Sciatic nerve (tissue), 2 donors: ENCODE measurements at regions not wholly inside any gene's neighbourhood (a gene's known extent, or its start where the extent isn't known, plus 50 kb on each side); places are given as distances from the start of the nearest gene placed in this dataset.

ENCODE experiments used
- ATAC-seq: fragments of 200-7000 bp; cut with Tn5 transposase; one replicate; pipeline ENCODE4 v1.9.1; 2020; ENCODE audit warnings: mild to moderate bottlenecking, moderate library complexity
- DNase-seq: peaks from one replicate; pipeline ENCODE4 v3.0.0-alpha.2; 2020; ENCODE audit warnings: low spot score
- intact Hi-C: fragments of 100-400 bp; cut with DNase I; formaldehyde crosslinking; loops from one replicate; pipeline ENCODE4 v1.14.2; 2022
- donor health status: DM: no; HTN: no; CAD: no.
- donor health status: DM: no; HTN: no; CAD: no.

DNA sequence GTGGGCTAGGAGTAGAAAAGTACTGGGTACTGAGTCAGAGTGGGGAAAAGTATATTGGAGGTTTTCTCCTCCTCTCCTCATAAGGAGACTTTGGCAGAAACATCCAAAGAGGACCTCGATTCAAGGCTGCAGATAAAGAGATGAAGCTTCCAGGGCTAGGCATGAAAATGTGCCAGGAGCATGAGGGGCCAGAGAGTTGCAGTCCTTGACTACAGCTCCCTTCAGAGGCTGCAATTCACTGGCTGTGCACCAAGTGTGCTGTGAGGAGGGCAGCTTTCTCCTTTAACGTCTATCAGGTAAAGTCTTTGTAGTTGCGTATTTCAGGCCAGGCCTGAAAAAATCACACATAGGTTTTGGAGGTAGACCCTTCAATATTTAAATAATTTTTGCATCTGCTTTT lies 174.9 kb upstream of the VEGFC start:
- intact Hi-C loops: no loop called here
- ATAC-seq (no peak), DNase-seq (no peak)

DNA sequence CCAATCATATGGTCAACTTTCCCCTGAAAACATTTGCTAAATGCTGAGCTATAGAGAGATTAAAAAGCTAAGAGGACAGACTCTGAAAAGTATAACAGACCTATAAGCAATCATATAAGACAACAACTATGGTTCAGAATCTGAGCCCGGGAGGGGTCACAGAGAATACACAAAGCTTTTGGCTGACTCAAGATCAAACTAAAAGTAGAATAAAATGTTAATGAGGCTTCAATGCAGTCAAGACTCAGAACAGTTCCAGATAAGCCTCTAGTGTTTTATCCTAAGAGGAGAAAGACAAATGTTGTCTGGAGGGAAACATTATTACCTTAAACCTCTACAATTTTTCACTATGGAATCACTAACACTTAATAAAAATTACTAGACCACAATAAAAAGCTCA lies 175.4 kb upstream of the VEGFC start:
- ATAC-seq: no peak
- intact Hi-C loops: no loop called here
- DNase-seq: no peak

DNA sequence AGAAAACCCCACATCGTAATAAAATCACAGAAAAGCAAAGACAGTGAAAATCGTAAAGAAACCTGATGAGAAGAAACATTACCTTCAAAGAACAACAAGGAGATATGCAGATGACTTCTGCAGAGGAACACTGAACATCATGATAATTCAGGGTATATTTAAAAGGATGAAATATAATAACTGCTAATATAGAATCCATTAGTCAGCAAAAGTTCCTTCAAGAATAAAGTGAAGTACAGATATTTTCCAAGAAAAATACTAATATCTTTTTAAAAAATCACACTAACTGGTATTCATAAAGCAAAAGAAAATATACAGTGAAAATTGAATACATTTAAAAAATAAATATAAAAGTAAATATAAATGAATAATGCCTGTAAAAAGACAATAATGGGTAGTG lies 176.3 kb upstream of the VEGFC start:
- intact Hi-C loops: no loop called here
- ATAC-seq: no peak
- DNase-seq: no peak

DNA sequence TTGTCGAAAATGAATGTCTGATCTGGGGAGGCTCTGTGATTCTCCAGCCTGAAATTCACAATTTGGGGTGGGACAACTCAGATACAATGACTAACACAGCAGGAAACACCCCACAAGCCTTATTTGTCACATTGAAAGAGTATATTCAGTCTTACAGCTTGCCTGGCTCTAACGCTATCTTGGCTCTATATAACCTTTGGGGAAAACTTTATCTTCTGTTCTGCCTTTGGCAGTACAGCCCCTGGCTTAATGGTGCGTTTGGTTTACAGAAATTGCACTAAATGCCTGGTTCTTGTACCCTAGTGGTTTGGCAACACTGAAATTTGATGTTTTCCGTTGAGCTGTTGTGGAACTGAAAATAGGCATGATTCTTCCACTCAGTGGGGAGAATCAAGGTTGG lies 178.1 kb upstream of the VEGFC start:
- DNase-seq: no peak
- intact Hi-C loops: no loop called here
- no peak for ATAC-seq

DNA sequence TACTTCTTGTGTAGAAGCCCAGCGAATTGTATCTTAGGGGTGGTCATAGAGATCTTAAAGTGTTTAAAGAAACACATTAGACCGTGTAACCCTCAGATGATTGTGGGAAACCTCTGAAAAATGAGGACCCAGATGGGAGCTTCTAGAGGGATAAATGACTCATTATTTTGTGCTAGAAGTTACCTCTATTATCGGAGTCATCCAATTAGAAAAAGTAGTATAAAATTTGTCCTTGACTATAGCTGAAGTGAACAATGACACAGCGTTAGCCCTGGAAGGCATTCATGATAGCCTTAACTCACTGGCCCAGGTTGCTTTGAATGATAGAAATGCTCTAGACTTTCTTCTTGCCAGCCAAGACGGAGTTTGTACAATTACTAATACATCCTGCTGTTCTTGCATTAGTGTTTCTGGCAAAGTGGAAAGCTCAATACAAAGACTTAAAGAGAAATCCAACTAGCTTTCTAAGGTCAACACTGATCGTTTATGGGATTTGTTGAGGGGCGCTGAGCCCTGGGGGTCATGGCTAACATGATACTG lies 178.9 kb upstream of the VEGFC start:
- DNase-seq: no peak
- no peak for ATAC-seq
- intact Hi-C loops: no loop called here

DNA sequence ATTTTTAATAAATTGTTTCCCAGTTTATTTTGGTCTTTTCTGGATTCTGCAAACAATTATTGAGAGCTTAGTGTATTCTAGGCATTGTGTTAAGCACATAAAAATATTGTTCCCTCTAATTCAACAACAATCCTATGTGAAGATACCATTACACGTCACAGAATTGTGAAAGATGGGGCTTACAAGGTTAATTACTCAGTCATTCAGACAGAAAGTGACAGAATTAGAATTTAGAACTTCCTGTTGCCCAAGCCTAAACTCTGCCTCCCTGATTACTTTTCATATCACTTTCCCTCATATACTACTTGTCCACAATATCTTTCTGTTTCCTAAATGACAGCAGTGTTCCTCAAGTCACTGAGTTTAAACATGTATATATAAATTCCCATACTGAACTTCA lies 186.7 kb upstream of the VEGFC start:
- DNase-seq: no peak
- ATAC-seq: no peak
- intact Hi-C loops: no loop called here

DNA sequence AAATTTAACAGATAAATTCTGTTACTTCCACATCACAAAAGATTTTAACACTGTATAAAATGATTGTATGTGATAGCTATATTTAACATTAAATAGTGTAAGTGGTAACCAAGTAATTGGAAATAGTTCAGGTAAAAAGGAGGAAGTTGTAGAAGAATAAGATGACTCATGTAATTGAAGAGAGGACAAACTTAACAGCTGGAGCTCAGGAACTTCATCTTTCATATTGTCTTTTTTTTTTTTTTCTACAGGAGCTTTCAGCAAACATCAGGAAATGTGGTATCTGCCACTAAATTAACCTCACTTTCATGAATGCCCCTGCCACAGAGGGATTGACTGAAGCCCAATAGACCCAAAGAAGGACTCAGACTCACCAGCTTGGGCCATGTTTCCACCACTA lies 188.4 kb upstream of the VEGFC start:
- intact Hi-C loops: no loop called here
- no peak for DNase-seq
- ATAC-seq: no peak

DNA sequence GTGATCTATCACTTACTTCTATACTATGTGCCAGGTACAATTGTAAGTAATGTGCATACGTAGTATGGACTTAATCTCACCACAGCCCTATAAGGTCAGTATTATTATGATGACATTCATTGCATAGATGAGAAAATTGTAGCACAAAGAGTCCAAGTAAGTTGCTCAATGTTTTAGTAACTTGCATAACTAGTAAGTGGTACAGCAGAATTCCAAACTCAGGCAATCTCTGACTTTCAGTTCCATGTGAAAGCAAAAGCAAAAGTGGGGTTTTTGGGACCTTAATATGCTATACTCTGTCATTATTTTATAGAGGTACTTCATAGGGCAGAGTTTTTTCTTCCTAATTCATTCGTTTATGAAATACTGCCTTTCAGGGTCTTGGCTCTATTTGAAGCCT lies 188.8 kb upstream of the VEGFC start:
- intact Hi-C loops: no loop called here
- ATAC-seq (no peak), DNase-seq (no peak)

DNA sequence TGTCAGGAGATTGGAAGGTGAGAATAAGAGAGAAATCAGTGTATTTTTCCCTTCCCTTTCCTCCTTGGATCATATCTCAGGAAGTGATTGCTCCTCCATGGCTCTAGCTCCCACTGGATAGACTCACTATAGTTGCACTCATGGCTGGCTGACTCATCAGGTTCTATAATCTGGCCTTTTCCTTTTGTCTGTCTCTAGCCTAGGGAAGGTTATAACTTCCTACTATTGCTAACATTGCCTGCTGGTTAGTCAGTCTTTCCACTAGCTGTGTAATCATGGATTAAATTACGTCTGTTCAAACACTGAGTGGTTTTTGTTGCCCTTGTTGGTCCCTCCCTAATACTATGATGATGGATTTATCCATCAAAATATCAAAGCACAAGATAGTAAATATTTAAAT lies 195.5 kb upstream of the VEGFC start:
- DNase-seq (no peak), ATAC-seq (no peak)
- intact Hi-C loops: no loop called here

DNA sequence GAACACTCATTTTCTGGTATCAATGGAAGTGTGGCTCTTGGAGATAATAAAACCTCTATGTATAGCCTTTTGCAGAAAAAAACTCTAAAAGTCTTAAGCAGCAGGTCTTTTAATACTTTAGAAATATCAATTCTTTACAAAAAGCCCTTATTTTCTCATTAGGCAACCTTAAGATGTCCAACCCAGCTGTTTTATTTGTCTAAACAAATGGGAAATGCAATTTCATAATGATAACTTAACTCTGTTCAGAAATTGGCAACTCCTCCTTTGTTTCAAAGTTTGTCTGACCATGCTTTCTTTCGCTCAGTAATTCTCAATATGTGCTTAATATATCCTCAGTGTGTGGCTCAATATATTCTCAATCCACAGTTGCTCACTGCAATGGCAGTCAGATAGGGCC lies 196.5 kb upstream of the VEGFC start:
- DNase-seq: no peak
- intact Hi-C loops: no loop called here
- no peak for ATAC-seq

DNA sequence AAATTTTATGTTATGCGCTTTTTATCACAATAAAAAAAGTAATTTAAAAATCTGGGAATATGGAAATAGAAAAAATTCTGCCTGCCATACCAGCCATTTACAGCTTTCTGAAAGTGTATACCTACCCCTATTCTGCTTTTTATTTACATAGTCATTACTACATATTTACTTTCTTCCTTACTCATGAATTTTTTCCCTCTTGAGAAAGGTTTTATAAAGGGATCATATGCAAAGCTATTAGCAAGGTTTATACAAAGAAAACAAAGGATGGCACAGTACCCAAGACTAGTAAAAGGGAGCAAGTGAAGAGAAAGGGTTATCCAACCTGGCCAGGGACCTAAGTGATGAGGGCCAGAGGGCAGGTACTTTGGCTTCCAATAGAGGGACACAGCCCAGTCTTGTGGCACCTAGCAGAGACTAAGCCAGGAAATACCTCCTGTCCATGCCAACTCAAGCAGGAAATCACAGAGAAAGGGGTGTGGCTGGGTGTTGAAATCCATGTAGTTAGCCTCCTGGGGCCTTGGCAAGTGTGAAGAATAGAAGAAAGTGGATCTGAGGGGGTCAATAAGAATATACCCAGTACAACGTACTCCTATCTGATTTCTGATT lies 207.3 kb upstream of the VEGFC start:
- ATAC-seq (no peak), DNase-seq (no peak)
- intact Hi-C loops: no loop called here

DNA sequence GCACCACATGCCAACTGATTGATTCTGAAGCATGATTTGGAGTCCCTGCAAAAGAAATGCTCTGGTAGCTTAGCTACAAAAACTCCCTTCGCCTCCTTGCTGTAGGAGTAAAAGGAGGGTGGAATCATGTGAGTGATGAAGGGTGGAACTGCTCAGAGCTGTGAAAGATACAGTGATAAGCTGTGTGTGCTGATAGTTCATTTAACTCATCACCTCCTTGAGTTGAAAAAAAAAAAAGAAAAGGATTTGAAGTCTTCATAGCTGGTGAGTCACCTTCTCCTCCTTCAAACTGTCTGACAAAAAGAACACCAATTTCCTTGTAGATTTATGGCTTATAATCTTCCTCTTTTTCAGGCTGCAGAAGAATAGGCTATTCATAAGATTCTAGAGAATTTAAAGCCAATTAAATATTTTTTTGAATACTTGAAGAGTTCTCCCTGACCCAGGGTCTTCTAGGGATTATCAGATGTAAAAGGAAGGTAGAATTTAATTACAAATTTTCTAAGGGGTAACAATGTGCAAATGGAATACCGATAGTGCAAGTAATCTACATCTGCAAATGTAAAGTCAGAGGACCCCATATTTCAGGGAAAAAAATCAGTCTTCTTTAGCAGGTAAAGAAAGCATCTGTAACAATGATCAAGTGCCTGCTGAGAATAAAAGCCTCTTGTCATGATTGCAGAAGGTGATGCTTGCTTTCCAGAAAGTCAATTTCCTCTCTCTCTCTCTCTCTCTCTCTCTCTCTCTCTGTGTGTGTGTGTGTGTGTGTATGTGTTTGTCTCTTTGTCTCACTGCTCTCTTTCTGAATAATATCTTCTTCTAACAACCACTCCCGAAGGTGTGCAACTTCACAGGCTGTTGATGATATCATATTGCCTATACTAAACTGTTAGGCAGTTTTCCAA lies 208.8 kb upstream of the VEGFC start:
- DNase-seq (no peak), ATAC-seq (no peak)
- intact Hi-C loops: no loop called here

DNA sequence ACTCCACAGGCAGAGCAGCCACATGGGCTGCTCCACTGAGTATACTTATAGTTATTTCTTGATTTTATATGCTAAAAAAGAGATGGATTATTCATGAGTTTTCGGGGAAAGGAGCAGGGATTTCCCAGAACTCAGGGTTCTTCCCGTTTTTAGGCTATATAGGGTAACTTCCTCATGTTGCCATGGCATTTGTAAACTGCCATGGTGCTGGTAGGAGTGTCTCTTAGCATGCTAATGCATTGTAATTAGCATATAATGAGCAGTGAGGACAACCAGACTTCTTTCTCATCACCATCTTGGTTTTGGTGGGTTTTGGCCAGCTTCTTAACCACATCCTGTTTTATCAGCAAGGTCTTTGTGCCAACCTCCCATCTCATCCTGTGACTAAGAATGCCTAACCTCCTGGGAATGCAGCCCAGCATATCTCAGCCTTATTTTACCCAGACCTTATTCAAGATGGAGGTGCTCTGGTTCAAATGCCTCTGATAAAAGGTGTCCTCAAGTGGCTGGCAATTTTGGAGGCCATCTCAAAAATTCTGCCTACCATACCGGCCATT lies 213.0 kb upstream of the VEGFC start:
- ATAC-seq: no peak
- intact Hi-C loops: no loop called here
- DNase-seq: no peak

DNA sequence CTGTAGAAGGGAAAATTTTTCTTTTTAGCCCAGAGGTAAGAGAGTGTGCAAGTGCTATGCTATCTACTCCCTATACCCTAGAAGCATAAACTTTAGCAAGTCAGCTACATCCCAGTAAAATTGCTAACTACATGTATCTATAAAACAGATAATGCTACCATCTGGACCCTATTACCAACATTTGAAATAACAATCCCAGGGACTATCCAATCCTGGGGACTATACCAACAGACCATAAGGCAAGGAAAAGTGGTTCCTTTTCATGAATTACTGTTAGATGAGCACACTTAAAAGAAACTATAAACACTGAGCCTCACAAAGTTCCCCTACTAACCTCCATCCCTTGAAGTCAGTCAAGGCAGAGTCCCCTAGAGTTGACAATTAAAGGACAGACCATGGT lies 213.6 kb upstream of the VEGFC start:
- intact Hi-C loops: no loop called here
- no peak for ATAC-seq

DNA sequence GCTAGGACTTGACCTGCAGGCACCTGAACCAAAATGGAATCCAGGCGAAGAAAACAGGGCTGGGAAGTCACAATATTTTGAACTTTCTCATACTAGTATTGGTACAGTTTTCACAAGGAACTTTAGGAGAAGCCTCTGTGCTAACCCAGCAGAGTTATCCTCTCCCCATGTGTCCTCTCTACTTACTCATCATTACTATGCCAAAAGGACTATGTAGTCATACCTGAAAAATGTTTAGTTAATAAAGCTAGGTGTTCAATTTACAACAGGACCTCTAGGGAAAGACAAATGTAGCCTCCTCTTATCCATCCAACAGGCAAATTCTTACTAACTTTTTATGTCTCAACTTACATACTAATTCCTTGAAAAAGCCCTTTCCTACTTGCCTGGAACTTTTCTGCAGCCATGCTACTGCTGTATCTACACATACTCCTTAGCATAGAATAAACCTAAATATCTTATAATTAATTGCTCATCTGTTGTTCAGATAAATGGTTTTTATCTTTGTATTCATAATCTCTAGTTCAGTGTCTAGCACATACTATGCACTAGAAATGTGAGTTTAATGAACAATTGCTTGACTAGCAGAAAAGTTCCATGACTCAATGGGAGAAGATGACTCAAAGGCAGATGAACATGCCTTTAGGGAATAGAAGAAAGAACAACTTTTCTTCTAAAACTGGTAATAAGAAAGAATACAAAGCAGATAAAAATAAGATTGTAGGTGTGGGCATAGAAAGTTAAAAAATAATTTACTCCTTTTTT lies 215.5 kb upstream of the VEGFC start:
- DNase-seq (no peak), ATAC-seq (no peak)
- intact Hi-C loops: no loop called here

More for the DNA sequence above, 213.6 kb upstream of the VEGFC start:
- no peak for DNase-seq

DNA sequence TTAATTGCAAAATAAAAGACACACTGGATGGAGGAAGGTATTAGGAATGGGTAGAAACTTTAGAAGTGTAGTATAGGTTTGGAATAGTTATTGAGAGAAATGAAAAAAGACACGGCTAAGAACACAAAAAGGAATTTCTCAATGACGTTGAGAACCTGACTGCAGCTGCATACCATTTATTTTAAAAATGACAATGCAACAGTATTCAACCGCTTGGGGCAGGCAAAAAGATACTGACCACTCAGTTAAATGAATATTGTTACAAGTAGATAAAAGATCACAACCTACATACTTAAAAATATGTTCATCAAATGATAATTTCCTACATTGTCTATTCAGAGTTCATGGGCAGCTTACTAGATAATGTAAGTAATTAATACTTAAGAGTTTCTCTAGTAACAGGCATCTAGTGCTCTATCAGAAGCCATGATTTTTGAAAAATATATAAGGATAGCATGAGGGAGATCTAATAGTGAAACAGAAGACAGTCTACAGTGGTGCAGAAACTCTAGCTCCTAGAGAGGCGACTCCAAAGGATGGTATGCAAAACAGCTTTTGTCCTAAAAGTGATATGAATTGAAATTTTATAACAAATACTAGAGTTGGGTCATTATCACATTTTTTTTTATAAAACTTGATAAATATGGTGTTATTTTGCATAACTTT lies 216.2 kb upstream of the VEGFC start:
- DNase-seq (no peak), ATAC-seq (no peak)
- intact Hi-C loops: no loop called here

DNA sequence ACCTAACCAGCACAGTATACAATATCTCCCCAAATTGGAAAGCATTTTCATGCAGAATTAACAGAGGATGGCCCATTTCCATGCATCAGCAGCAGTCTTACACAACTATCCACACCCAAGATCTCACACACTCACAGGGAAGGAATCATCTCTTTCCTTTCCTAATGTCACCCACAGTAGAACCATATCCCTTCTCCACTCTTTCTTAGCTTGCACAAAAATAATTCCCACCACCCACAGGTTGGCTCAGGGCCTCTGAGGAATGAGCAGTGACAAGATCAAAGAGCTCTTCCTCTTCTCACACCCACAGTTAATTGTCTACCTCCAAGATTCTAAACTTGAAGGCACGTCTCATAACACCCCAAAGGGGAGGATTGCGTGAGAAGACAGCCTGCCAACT lies 217.7 kb upstream of the VEGFC start:
- ATAC-seq (no peak), DNase-seq (no peak)
- intact Hi-C loops: no loop called here

DNA sequence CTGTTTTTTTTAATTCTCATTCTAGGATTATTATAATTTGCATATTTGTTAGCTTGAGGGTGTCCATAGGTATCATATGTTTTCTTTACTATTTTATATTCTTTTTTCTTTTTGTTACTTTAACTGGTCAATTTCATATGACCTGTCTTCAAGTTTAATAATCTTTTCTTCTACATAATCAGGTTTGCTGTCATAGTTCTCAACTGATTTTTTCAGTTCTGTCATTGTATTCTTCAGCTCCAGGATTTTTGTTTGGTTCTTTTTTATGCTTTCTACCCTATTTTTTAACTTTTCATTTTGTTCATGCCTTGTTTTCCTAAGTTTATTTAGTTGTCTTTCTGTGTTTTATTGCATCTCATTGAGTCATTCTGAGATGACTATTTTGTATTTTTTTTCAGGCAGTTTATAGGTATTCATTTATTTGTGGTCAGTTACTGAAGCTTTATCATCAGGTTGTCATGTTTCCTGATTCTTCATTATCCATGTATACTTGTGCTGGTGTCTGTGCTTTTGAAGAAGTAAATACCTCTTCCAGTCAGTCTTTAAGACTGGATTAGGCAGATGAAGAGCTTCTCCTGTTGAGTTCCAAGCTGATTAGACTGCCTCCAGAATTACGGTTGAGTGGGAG lies 220.3 kb upstream of the VEGFC start:
- intact Hi-C loops: no loop called here
- no peak for ATAC-seq
- no peak for DNase-seq
